HCT116 (cell line): ENCODE measurements at regions not wholly inside any gene's neighbourhood (a gene's known extent, or its start where the extent isn't known, plus 50 kb on each side); places are given as distances from the start of the nearest gene placed in this dataset.

Experiments
- CTCF ChIP-seq, 3 experiments: fragments of 200-600 bp in 1 of 3; sonication (generic) in 1 of 3; IDR thresholded peaks in 2 of 3; conservative IDR thresholded peaks in 1 of 3; 2 replicates each; pipeline ENCODE4 v1.5.1; 2012 to 2017; ENCODE audit warnings: low read depth in 2 of 3, low read length in 2 of 3, antibody characterized with exemption in 1 of 3, borderline replicate concordance in 1 of 3, control low read depth in 1 of 3, mild to moderate bottlenecking in 1 of 3, mixed read lengths in 1 of 3, mixed run types in 1 of 3, moderate library complexity in 1 of 3; ENCODE audit not compliant: insufficient read depth in 1 of 3
- JUND ChIP-seq: IDR thresholded peaks from 2 replicates; pipeline ENCODE4 v1.6.1; 2012
- POLR2A ChIP-seq: IDR thresholded peaks from 2 replicates; pipeline ENCODE4 v1.7.0; 2011; ENCODE audit warnings: borderline replicate concordance; ENCODE audit not compliant: insufficient read depth, insufficient read length; ENCODE audit errors: extremely low read depth
- POLR2AphosphoS5 ChIP-seq: IDR thresholded peaks from 2 replicates; pipeline ENCODE4 v1.6.1; 2011; ENCODE audit warnings: mild to moderate bottlenecking, low read depth, low read length, moderate library complexity
- REST ChIP-seq: IDR thresholded peaks from 2 replicates; pipeline ENCODE4 v1.6.1; 2012; ENCODE audit warnings: low read depth
- SRF ChIP-seq: IDR thresholded peaks from 2 replicates; pipeline ENCODE4 v1.6.1; 2012; ENCODE audit warnings: low read depth
- TCF7L2 ChIP-seq: IDR thresholded peaks from 2 replicates; pipeline ENCODE4 v1.7.0; 2011; ENCODE audit warnings: borderline replicate concordance, inconsistent platforms; ENCODE audit not compliant: insufficient read depth, insufficient read length; ENCODE audit errors: extremely low read depth
- TF ChIP-seq, protein P1 (sequence below): IDR thresholded peaks from 2 replicates; pipeline ENCODE4 v1.6.1; 2012
- TF ChIP-seq, protein P2 (sequence below): IDR thresholded peaks from 2 replicates; pipeline ENCODE4 v1.6.1; 2012

GRCh38 chr21:14773777-14774345 is 227.7 kb upstream of the SAMSN1 start:
- TF ChIP-seq CTCF (IDR thresholded peaks at IDR 0.05 in 2 of 3, conservative IDR thresholded peaks at IDR 0.05 in 1 of 3; ENCODE audit: borderline replicate concordance in 1 of 3, insufficient read depth in 1 of 3, low read depth in 2 of 3, low read length in 2 of 3), result peak; percentile 16 to 59 (median 56); a peak in 5 of 6 replicates
- no peak for TF ChIP-seq POLR2A
- TF ChIP-seq SRF, result no peak
- no peak for TF ChIP-seq POLR2AphosphoS5
- TF ChIP-seq, protein P1, sequence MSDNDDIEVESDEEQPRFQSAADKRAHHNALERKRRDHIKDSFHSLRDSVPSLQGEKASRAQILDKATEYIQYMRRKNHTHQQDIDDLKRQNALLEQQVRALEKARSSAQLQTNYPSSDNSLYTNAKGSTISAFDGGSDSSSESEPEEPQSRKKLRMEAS, result no peak
- TF ChIP-seq TCF7L2, result no peak
- TF ChIP-seq JUND, result no peak
- no peak for TF ChIP-seq REST
- TF ChIP-seq, protein P2, sequence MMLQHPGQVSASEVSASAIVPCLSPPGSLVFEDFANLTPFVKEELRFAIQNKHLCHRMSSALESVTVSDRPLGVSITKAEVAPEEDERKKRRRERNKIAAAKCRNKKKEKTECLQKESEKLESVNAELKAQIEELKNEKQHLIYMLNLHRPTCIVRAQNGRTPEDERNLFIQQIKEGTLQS, result no peak
